HG03342 (cell line): ENCODE measurements at regions not wholly inside any gene's neighbourhood (a gene's known extent, or its start where the extent isn't known, plus 50 kb on each side); places are given as distances from the start of the nearest gene placed in this dataset.
"Not testable (repeated sequence)": the region's sequence is repeated elsewhere in the genome, so short reads cannot be mapped to it uniquely, and the experiment has no call there.

Experiments
- ATAC-seq: cut with Tn5 transposase; IDR thresholded peaks from one replicate; pipeline ENCODE4 v1.9.1; 2021; ENCODE audit warnings: mild to moderate bottlenecking, moderate library complexity; ENCODE audit not compliant: unreplicated experiment

DNA sequence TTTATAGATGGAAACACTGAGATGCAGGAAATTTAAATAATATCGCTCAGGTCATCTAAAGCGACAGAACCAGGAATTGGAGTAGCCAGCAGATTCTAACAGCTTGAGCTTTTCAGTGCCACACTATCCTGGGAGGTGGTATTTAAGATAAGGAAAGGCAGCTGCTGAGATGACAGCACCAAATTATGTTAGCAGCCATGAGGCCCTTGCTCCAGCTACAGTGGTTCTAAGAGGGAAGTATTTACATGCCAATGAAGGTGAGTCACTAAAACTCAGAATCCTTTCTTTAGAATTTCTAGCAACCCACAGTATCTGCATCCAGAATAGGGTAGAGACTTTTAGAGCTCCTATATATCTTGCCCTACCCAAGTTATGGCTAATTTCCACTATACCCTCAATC, 127.0 kb upstream of the VLDLR start:
- ATAC-seq: no peak

- ATAC-seq: no peak
These were observed 126.2 kb upstream of the VLDLR start for GRCh38 chr9:2495221-2496005.

- no peak for ATAC-seq
These were observed 125.4 kb upstream of the VLDLR start for GRCh38 chr9:2496169-2496568.

GRCh38 chr9:2496934-2497333, 124.7 kb upstream of the VLDLR start:
- no peak for ATAC-seq

GRCh38 chr9:2497666-2498400, 123.8 kb upstream of the VLDLR start:
- ATAC-seq: no peak

GRCh38 chr9:2502210-2502609, 119.4 kb upstream of the VLDLR start:
- no peak for ATAC-seq

- no peak for ATAC-seq
These were observed 118.8 kb upstream of the VLDLR start for GRCh38 chr9:2502760-2503159.

DNA sequence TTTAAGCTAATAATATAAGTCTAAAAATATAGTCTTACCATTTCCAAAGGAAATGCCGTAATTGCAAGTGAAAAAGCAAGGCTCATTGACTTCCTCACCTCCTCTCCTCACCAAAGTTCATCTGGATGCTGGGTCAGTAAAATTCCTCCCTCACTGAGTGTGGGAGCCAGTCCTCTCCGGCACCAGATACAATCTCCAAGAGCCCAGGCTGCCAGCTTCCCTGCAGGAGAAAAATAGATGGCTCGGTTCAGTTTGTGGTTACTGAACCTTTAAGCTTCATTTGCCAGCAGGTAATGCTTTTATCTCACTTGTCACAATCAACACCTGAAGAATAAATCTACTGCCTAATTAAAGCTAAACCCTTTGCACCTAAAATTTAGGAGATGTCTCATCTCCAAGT, 115.3 kb upstream of the VLDLR start:
- ATAC-seq: no peak

DNA sequence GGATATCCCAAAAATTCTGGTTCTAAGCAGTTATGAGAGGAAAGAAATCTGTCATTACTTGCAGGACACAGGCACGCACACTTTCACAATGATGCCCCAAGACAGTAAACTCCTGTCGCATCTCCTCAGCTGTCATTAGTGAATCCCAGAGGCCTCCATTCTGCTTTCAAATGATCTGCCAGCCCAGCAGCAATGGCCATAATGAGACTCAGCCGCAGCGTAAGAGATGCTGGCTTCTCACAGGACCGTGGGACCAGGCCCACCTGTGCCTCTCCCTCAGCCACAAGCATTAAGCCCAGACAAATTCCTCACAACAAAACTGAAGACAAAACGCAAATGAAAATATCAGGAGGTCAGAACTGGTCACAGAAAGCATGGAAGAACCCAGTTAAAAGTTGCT, 98.0 kb upstream of the VLDLR start:
- ATAC-seq: no peak

DNA sequence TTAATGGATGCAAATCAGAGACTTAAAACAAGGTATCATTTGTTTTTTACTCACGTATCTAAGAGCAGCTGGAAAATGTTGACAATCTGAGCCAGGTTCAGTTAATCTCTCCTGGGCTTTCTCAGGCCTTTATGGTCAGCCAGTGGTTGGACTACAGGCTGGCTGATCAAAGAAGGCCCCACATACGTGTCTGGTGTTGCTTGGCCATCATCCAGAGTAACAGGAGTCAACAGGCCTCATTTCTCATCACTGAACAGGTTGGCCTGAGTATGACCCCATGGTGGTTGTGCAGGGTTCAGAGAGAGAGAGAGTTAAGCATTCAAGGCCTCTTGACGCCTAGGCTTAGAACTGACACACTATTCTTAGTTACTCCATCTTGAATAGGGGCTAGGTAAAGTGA, 97.0 kb upstream of the VLDLR start:
- no peak for ATAC-seq

DNA sequence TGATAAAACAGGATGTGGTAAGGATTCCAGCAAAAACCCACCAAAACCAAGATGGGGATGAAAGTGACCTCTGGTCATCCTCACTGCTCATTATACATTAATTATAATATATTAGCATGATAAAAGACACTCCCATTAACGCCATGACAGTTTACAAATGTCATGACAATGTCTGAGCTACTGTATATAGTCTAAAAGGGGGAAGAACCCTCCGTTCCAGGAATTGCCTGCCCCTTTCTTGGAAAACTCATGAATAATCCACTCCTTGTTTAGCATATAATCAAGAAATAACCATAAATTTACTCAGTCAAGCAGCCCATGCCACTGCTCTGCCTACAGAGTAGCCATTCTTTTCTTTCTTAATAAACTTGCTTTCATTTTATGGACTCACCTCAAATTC, 96.4 kb upstream of the VLDLR start:
- ATAC-seq: no peak

DNA sequence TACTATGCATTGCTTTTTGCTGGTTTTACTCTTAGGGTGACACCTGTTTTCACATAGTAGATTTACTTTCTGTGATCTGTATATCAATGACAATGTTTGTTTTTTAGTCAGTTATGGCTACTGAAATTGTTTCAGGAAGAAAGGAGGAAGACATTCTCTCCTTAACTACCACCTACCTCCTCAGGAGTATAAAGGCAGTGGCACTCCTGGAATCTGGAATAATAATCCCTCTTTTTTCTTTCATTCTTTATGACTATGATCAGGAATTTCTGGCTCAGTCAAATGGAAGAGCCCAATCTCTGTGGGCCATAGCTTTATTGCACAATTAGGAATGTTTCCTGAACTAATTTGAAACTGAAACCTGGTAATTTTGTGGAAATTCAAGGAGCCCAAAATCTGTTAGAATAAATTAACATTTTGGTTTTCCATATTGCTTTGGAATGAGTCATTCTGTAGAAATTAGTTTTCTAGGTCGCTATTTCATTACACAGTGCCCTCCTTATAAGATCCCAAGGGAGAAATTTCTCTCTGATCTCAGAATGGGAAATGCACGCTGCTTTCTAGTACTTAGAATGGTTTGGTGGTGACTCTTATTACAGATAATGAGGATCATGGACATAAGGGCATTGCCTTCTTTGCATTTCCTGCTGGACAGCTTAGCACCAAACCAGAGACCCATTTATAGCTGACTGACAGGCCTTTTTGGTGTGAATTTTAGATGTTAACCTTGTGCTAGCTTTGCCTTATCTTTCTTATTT, 95.3 kb upstream of the VLDLR start:
- ATAC-seq: no peak

DNA sequence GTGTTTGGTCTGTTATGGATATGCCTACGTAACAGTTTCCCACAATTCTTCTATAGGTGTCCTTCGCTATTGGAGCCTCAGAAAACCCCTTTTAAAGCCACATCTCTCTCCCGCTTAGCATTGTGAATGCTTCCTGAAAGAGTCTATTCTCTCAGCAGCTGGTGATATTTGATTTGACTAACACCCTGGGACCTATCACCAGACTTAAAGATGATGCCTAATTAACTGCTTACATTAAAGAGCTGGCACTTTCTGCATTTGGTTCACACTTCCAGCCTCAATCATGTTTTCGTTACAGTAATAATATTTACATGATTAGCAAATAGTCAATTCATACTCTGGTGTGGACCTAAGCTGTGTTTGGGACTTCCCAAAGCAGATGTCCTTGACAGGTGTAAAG, 90.1 kb upstream of the VLDLR start:
- no peak for ATAC-seq

DNA sequence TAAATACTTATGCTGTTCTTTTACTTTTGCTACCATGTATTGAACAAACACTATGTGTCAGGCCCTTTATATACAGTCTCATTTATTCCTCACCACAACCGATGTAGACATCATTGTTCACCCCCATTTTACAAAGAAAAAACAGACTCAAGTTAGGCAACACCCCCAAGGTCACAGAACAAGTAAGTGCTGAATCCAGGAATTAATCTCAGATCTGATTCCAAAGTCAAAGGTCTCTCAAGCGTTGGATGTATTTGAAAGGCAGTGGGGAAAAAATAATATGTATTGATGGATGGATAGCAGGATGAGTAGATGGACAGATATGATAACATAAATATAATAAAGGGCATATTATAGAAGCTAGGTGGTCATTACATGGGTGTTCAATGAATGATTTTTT, 85.1 kb upstream of the VLDLR start:
- ATAC-seq: no peak

DNA sequence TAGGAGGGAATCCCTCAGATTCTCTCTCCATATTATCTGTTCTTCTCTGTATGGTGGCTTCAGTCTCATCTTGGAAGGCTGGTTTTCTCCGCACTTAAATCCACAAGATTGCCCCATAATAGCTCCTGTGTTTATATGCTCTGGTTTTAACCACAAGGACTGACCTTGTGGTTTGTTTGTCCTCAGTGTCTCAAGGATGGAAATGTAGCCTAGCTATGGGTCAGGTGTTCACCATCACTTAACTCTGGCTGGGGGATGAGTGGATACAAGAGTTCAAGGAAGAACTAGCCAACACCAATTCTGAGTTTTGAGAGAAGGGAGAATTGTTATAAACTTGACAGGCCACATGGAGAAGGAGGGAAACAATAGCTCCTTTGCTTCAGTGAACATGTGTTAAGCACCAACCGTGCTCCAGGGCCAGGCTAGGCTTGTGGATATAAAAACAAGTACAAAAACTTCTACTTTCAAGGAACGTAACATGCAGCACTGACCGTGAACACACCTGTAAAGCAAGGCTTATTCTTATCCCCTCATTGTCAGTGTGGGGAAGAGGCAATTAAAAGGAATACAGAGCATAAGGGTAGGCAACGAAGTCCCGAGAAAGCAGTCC, 75.6 kb upstream of the VLDLR start:
- no peak for ATAC-seq

DNA sequence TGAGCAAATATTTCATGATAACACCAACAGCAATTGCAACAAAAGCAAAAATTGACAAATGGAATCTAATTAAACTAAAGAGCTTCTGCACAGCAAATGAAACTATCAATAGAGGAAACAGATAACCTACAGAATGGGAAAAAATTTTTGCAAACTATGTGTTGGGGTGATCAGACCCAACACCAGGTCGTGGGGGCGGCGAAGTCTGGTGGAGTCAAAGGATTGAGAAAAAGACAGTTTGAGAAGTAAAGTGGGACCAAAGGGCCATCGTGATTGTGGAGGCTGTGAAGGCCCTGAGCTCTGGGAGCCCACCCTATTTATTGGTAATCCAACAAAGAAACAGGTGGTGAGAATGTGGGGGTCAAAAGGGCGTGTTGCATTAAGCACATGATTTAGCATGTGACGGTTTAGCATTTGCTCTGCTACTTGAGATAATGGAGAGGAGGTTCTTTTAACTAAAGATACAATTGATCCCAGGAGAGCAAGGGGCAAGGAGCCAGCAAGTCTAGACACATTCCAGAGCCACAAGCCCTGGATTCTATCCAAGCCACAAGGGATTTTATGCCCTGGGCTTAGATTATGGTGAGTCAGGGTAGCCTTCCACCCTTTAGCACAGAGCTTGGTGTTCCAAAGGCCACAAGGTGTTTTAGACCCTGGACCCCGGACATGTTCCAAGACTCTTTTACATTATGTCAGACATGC, 65.5 kb upstream of the VLDLR start:
- not testable (repeated sequence) for ATAC-seq

GRCh38 chr9:2557693-2558092, 63.9 kb upstream of the VLDLR start:
- no peak for ATAC-seq

DNA sequence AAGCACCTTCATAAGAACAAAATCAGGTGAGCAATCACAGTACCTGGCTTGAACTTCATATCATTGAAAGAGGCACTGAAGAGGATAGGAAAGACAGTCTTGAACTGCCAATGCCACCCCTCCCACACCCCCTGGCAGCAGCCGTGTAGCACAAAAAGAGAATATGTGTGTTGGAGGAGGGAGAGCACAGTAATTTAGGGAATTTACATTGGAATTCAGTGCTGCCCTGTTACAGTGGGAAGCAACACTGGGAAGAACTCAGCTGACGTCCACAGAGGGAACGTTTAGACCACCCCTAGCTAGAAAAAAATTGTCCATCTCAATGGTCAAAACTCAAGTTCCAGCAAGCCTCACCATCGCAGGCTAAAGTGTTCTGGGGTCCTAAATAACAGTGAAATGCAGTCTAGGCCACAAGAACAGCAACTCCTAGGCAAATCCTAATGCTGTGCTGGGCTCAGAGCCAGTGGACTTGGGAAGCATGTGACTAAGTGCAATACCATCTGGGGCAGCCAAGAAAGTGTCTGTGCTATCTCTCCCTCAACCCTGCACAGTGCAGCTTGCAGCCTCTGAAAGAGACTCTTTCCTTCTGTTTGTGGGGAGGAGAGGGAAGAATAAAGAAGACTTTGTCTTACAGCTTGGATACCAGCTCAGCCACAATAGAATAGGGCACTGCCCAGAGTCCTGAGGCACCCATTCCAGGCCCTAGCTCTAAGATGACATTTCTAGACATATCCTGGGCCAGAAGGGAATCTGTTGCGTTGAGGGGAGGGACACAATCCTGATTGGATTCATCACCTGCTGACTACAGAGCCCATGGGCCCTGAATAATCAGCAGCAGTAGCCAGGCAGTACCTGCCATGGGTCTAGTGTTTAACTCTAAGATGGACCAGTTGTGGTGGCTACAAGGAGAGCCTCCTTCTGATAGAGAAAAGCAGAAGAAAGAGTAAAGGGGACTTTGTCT, 62.1 kb upstream of the VLDLR start:
- no peak for ATAC-seq

DNA sequence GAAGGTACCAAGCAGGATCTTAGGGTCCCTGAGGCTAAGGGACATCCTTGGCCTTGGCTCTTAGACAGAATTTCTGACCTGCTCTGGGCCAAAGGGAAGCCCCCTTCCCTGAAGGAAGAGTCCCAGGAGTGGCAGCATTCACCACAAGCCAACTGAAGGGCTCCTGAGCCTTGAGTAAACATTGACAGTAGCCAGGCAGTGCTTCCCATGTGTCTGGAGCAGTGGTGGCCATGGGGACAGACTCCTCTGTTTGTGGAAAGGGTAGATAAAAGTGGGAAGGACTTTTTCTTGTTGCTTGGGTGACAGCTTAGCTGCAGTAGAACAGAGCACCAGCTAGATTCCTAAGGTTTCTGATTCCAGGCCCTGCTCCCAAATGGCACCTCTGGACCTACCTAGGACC, 61.4 kb upstream of the VLDLR start:
- ATAC-seq: no peak
